Upper lobe of left lung (tissue), 6 donors: ENCODE measurements at regions not wholly inside any gene's neighbourhood (a gene's known extent, or its start where the extent isn't known, plus 50 kb on each side); places are given as distances from the start of the nearest gene placed in this dataset.

ENCODE experiments used
- ATAC-seq, 2 donors: fragments of 200-7000 bp; cut with Tn5 transposase; one replicate each; pipeline ENCODE4 v1.9.1; 2022; ENCODE audit warnings: mild to moderate bottlenecking in 2 of 2, moderate library complexity in 2 of 2; ENCODE audit not compliant: low FRiP score in 2 of 2
- DNase-seq, 2 donors: peaks; one replicate each; pipeline ENCODE4 v3.0.0-alpha.2; 2019 to 2020
- H3K27ac ChIP-seq, 4 donors: fragments of 200-600 bp; sonication (generic); one replicate each; pipeline ENCODE4 v1.5.1; 2016 to 2019
- H3K27me3 ChIP-seq, 4 donors: fragments of 200-600 bp; sonication (generic); one replicate each; pipeline ENCODE4 v1.5.1; 2017 to 2019
- H3K36me3 ChIP-seq, 4 donors: fragments of 200-600 bp; sonication (generic); one replicate each; pipeline ENCODE4 v1.5.1; 2016 to 2019
- H3K4me1 ChIP-seq, 4 donors: fragments of 200-600 bp; sonication (generic); one replicate each; pipeline ENCODE4 v1.5.1; 2018 to 2019
- H3K4me3 ChIP-seq, 4 donors: fragments of 200-600 bp; sonication (generic); one replicate each; pipeline ENCODE4 v1.5.1; 2017 to 2019; ENCODE audit warnings: mild to moderate bottlenecking in 2 of 4, moderate library complexity in 1 of 4
- H3K9me3 ChIP-seq, 4 donors: fragments of 200-600 bp; sonication (generic); one replicate each; pipeline ENCODE4 v1.5.1; 2018 to 2019
- CTCF ChIP-seq, 6 experiments: fragments of 450-650 bp in 4 of 6; fragments of 200-600 bp in 2 of 6; sonication (generic) in 2 of 6; IDR thresholded peaks; one replicate each; pipeline ENCODE4 v1.5.1; 2016 to 2019; ENCODE audit warnings: antibody characterized with exemption in 6 of 6
- EP300 ChIP-seq, 4 donors: sonication (generic); formaldehyde crosslinking; IDR thresholded peaks; one replicate each; pipeline ENCODE4 v1.5.1; 2017; ENCODE audit warnings: antibody characterized with exemption in 4 of 4, control low read depth in 2 of 4
- POLR2A ChIP-seq, 4 donors: fragments of 450-650 bp; IDR thresholded peaks; one replicate each; pipeline ENCODE4 v1.5.1; 2016 to 2017; ENCODE audit warnings: antibody characterized with exemption in 4 of 4, mild to moderate bottlenecking in 2 of 4
- POLR2AphosphoS5 ChIP-seq, 2 donors: sonication (generic); formaldehyde crosslinking; IDR thresholded peaks; one replicate each; pipeline ENCODE4 v1.5.1; 2017; ENCODE audit warnings: antibody characterized with exemption in 2 of 2
- WGBS, 2 donors: methylation state at CpG; one replicate each; pipeline ENCODE4 v1.1.5; 2017 to 2018; 5-methylcytosine and 5-hydroxymethylcytosine counted together
- donor health status: DM: no; HTN: no; CAD: no; lungs with moderate emphysema.
- donor health status: DM: no; HTN: yes; CAD: no; lungs with severe emphysema.

- ATAC-seq = no peak
These were observed 69.1 kb upstream of the WNT11 start for GRCh38 chr11:76275446-76275845.

GRCh38 chr11:76271068-76271467, 64.8 kb upstream of the WNT11 start:
- Histone ChIP-seq H3K9me3 (no peaks in the 10 kb centered on the region), H3K27ac (no peak overlapping the region), H3K4me1 (peaks cover under 1 to 11% (median 7%) of the 10 kb centered on the region in 4 donors), H3K4me3 (no peak overlapping the region), H3K27me3 (no peaks in the 10 kb centered on the region), H3K36me3 (no peaks in the 10 kb centered on the region)
- ATAC-seq (no peak), DNase-seq (no peak)
- 77 to 83% methylated on average over 8 to 9 of the region's 9 CpGs for WGBS, 2 donors
- TF ChIP-seq POLR2A (IDR thresholded peaks at IDR 0.05) (no peak), POLR2AphosphoS5 (IDR thresholded peaks at IDR 0.05) (no peak), CTCF (IDR thresholded peaks at IDR 0.05) (no peak), EP300 (IDR thresholded peaks at IDR 0.05) (no peak)

More at GRCh38 chr11:76275446-76275845, 69.1 kb upstream of the WNT11 start:
- 95 to 100% methylated on average over 7 of the region's 7 CpGs for WGBS, 2 donors
- no peak for DNase-seq
- Histone ChIP-seq H3K27ac (no peak overlapping the region), H3K36me3 (no peaks in the 10 kb centered on the region), H3K4me3 (no peak overlapping the region), H3K9me3 (no peaks in the 10 kb centered on the region), H3K27me3 (no peaks in the 10 kb centered on the region), H3K4me1 (peaks cover 0 to 3% (median under 1%) of the 10 kb centered on the region in 4 donors)
- TF ChIP-seq EP300 (IDR thresholded peaks at IDR 0.05) (no peak), POLR2AphosphoS5 (IDR thresholded peaks at IDR 0.05) (no peak), CTCF (IDR thresholded peaks at IDR 0.05) (no peak), POLR2A (IDR thresholded peaks at IDR 0.05) (no peak)

- WGBS, 2 donors = 46 to 57% methylated on average over 1 of the region's 1 CpG
- H3K36me3 ChIP-seq = no peaks in the 10 kb centered on the region
- no peaks in the 10 kb centered on the region for H3K27me3 ChIP-seq
- H3K9me3 ChIP-seq = no peaks in the 10 kb centered on the region
- ATAC-seq (no peak), DNase-seq (no peak)
- TF ChIP-seq POLR2A (IDR thresholded peaks at IDR 0.05) (no peak), POLR2AphosphoS5 (IDR thresholded peaks at IDR 0.05) (no peak), EP300 (IDR thresholded peaks at IDR 0.05) (no peak), CTCF (IDR thresholded peaks at IDR 0.05) (no peak)
- H3K4me1 ChIP-seq = peaks cover 4 to 13% (median 7%) of the 10 kb centered on the region in 4 donors
- H3K27ac ChIP-seq = peak overlapping the region in 1 of 4 donors; percentile 30
- no peak overlapping the region for H3K4me3 ChIP-seq
These were observed 64.1 kb upstream of the WNT11 start for GRCh38 chr11:76270389-76270788.

GRCh38 chr11:76269661-76270261, 63.5 kb upstream of the WNT11 start:
- DNase-seq (no peak), ATAC-seq (no peak)
- H3K9me3 ChIP-seq = no peaks in the 10 kb centered on the region
- no peaks in the 10 kb centered on the region for H3K27me3 ChIP-seq
- TF ChIP-seq EP300 (IDR thresholded peaks at IDR 0.05) (no peak), POLR2A (IDR thresholded peaks at IDR 0.05) (no peak), POLR2AphosphoS5 (IDR thresholded peaks at IDR 0.05) (no peak), CTCF (IDR thresholded peaks at IDR 0.05) (no peak)
- no peaks in the 10 kb centered on the region for H3K36me3 ChIP-seq
- peaks cover 4 to 14% (median 7%) of the 10 kb centered on the region in 4 donors for H3K4me1 ChIP-seq
- WGBS, 2 donors = 70 to 80% methylated on average over 4 to 13 of the region's 13 CpGs
- peak overlapping the region in 1 of 4 donors; percentile 30 for H3K27ac ChIP-seq
- no peak overlapping the region for H3K4me3 ChIP-seq

- no peak overlapping the region for H3K4me3 ChIP-seq
- 80 to 95% methylated on average over 1 to 6 of the region's 6 CpGs for WGBS, 2 donors
- DNase-seq (no peak), ATAC-seq (peak in 1 of 2 donors; percentile 74)
- H3K4me1 ChIP-seq = peaks cover 4 to 14% (median 7%) of the 10 kb centered on the region in 4 donors
- no peaks in the 10 kb centered on the region for H3K9me3 ChIP-seq
- H3K36me3 ChIP-seq = no peaks in the 10 kb centered on the region
- H3K27me3 ChIP-seq = no peaks in the 10 kb centered on the region
- TF ChIP-seq POLR2AphosphoS5 (IDR thresholded peaks at IDR 0.05) (no peak), CTCF (IDR thresholded peaks at IDR 0.05) (no peak)
- H3K27ac ChIP-seq = no peak overlapping the region
These were observed 62.9 kb upstream of the WNT11 start for GRCh38 chr11:76269247-76269646.
